Lung (tissue), 11 donors: ENCODE measurements at regions not wholly inside any gene's neighbourhood (a gene's known extent, or its start where the extent isn't known, plus 50 kb on each side); places are given as distances from the start of the nearest gene placed in this dataset.

Experiments used
- ATAC-seq: fragments of 200-7000 bp; cut with Tn5 transposase; one replicate; pipeline ENCODE4 v1.9.1; 2020; ENCODE audit warnings: moderate number of reproducible peaks; ENCODE audit not compliant: insufficient read depth, low FRiP score
- DNase-seq, 3 donors: peaks; one replicate each; pipeline ENCODE4 v3.0.0-alpha.2; 2013 to 2017
- H3K27ac ChIP-seq, 2 donors: one replicate each; pipeline ENCODE4 v1.5.1; 2013; ENCODE audit warnings: mild to moderate bottlenecking in 2 of 2, moderate library complexity in 2 of 2, control low read depth in 1 of 2, inconsistent platforms in 1 of 2, low read depth in 1 of 2, low read length in 1 of 2
- H3K27me3 ChIP-seq, 3 donors: one replicate each; pipeline ENCODE4 v1.5.1; 2013; ENCODE audit warnings: low read length in 2 of 3; ENCODE audit not compliant: control insufficient read depth in 3 of 3, insufficient read depth in 3 of 3
- H3K36me3 ChIP-seq, 4 donors: one replicate each; pipeline ENCODE4 v1.5.1; 2013; ENCODE audit warnings: low read length in 4 of 4, mild to moderate bottlenecking in 1 of 4, moderate library complexity in 1 of 4; ENCODE audit not compliant: control insufficient read depth in 4 of 4, insufficient read depth in 4 of 4
- H3K4me1 ChIP-seq, 5 donors: one replicate each; pipeline ENCODE4 v1.5.1; 2013; ENCODE audit warnings: low read length in 5 of 5, mild to moderate bottlenecking in 2 of 5, moderate library complexity in 1 of 5; ENCODE audit not compliant: control insufficient read depth in 5 of 5, insufficient read depth in 5 of 5
- H3K4me3 ChIP-seq: one replicate; pipeline ENCODE4 v1.5.1; 2013; ENCODE audit warnings: mild to moderate bottlenecking, control low read depth, moderate library complexity
- H3K9ac ChIP-seq, 2 donors: one replicate each; pipeline ENCODE4 v1.5.1; 2013; ENCODE audit warnings: low read length in 2 of 2, control low read depth in 1 of 2; ENCODE audit not compliant: insufficient read depth in 1 of 2
- H3K9me3 ChIP-seq, 4 donors: one replicate each; pipeline ENCODE4 v1.5.1; 2013; ENCODE audit warnings: low read length in 3 of 4, mild to moderate bottlenecking in 1 of 4, moderate library complexity in 1 of 4; ENCODE audit not compliant: control insufficient read depth in 4 of 4, insufficient read depth in 3 of 4
- CTCF ChIP-seq: IDR thresholded peaks from 2 replicates; pipeline ENCODE4 v1.5.1; 2012; ENCODE audit warnings: mild to moderate bottlenecking; ENCODE audit errors: control extremely low read depth, extremely low read depth
- WGBS, 2 donors: extraction: QIAGEN DNeasy Blood & Tissue Kit; methylation state at CpG; one replicate each; pipeline ENCODE4 v1.1.7; 2013; 5-methylcytosine and 5-hydroxymethylcytosine counted together
- donor health status: control.
- donor health status: control.
- donor health status: Bipolar disorder and iron deficiency.
- donor health status: healthy.
- donor health status: DM: yes; HTN: yes; CAD: no.

GRCh38 chr12:63323942-63324341 lies 172.9 kb upstream of the AVPR1A start:
- no peak for DNase-seq
- no peaks in the 10 kb centered on the region for H3K27me3 ChIP-seq
- 80 to 93% methylated on average over 2 of the region's 2 CpGs for WGBS, 2 donors
- H3K36me3 ChIP-seq, result no peaks in the 10 kb centered on the region
- H3K4me3 ChIP-seq, result no peak overlapping the region
- H3K27ac ChIP-seq, result no peak overlapping the region
- no peak for TF ChIP-seq CTCF
- H3K9ac ChIP-seq, result no peak overlapping the region
- no peaks in the 10 kb centered on the region for H3K4me1 ChIP-seq
- no peak for ATAC-seq
- H3K9me3 ChIP-seq, result no peaks in the 10 kb centered on the region

GRCh38 chr12:63321373-63321772 lies 170.4 kb upstream of the AVPR1A start:
- no peak overlapping the region for H3K27ac ChIP-seq
- no peaks in the 10 kb centered on the region for H3K27me3 ChIP-seq
- TF ChIP-seq CTCF, result no peak
- H3K9me3 ChIP-seq, result peaks cover 0 to 7% (median 0%) of the 10 kb centered on the region in 4 donors
- H3K36me3 ChIP-seq, result no peaks in the 10 kb centered on the region
- DNase-seq (no peak), ATAC-seq (no peak)
- H3K9ac ChIP-seq, result no peak overlapping the region
- no peaks in the 10 kb centered on the region for H3K4me1 ChIP-seq
- H3K4me3 ChIP-seq, result no peak overlapping the region
- 65 to 82% methylated on average over 2 of the region's 2 CpGs for WGBS, 2 donors

GRCh38 chr12:63319936-63320633 lies 169.1 kb upstream of the AVPR1A start:
- ATAC-seq (no peak), DNase-seq (no peak)
- Histone ChIP-seq H3K27me3 (no peaks in the 10 kb centered on the region), H3K27ac (no peak overlapping the region), H3K4me3 (no peak overlapping the region), H3K4me1 (no peaks in the 10 kb centered on the region), H3K36me3 (no peaks in the 10 kb centered on the region), H3K9me3 (peaks cover 0 to 7% (median 0%) of the 10 kb centered on the region in 4 donors), H3K9ac (no peak overlapping the region)
- 84 to 93% methylated on average over 4 of the region's 4 CpGs for WGBS, 2 donors
- TF ChIP-seq CTCF, result no peak

- no peak for ATAC-seq
- peaks cover 0 to 7% (median 0%) of the 10 kb centered on the region in 4 donors for H3K9me3 ChIP-seq
- no peak overlapping the region for H3K27ac ChIP-seq
Measured at GRCh38 chr12:63319386-63319785, 168.4 kb upstream of the AVPR1A start.

More at GRCh38 chr12:63319386-63319785, 168.4 kb upstream of the AVPR1A start:
- no peaks in the 10 kb centered on the region for H3K36me3 ChIP-seq
- no peak overlapping the region for H3K4me3 ChIP-seq
- TF ChIP-seq CTCF, result no peak
- H3K9ac ChIP-seq, result no peak overlapping the region
- no peak for DNase-seq
- H3K4me1 ChIP-seq, result no peaks in the 10 kb centered on the region
- no peaks in the 10 kb centered on the region for H3K27me3 ChIP-seq
